ENCODE measurements at regions not wholly inside any gene's neighbourhood (a gene's known extent, or its start where the extent isn't known, plus 50 kb on each side); places are given as distances from the start of the nearest gene placed in this dataset.

- H3K36me3 ChIP-seq (ENCODE audit: insufficient read depth, low read length) = no peaks in the 10 kb centered on the region
- no peaks in the 10 kb centered on the region for H3K27me3 ChIP-seq (ENCODE audit: insufficient read depth, low read length)
- no peaks in the 10 kb centered on the region for H3K9me2 ChIP-seq (ENCODE audit: low read depth, low read length)
- H3K9me3 ChIP-seq (ENCODE audit: low read length) = no peaks in the 10 kb centered on the region
- H3K9ac ChIP-seq (ENCODE audit: low read length) = no peak overlapping the region
- TF ChIP-seq EZH2 (IDR thresholded peaks at IDR 0.05; ENCODE audit: borderline replicate concordance, low read length) = no peak
- TF ChIP-seq, protein P1, sequence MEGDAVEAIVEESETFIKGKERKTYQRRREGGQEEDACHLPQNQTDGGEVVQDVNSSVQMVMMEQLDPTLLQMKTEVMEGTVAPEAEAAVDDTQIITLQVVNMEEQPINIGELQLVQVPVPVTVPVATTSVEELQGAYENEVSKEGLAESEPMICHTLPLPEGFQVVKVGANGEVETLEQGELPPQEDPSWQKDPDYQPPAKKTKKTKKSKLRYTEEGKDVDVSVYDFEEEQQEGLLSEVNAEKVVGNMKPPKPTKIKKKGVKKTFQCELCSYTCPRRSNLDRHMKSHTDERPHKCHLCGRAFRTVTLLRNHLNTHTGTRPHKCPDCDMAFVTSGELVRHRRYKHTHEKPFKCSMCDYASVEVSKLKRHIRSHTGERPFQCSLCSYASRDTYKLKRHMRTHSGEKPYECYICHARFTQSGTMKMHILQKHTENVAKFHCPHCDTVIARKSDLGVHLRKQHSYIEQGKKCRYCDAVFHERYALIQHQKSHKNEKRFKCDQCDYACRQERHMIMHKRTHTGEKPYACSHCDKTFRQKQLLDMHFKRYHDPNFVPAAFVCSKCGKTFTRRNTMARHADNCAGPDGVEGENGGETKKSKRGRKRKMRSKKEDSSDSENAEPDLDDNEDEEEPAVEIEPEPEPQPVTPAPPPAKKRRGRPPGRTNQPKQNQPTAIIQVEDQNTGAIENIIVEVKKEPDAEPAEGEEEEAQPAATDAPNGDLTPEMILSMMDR (IDR thresholded peaks at IDR 0.05; ENCODE audit: low read length) = no peak
- H3K4me2 ChIP-seq (ENCODE audit: low read length) = no peak overlapping the region
- H3K27ac ChIP-seq (ENCODE audit: low read depth, low read length, poor library complexity, severe bottlenecking) = no peak overlapping the region
- no peaks in the 10 kb centered on the region for H3K79me2 ChIP-seq (ENCODE audit: insufficient read depth, low read length)
- H3K4me1 ChIP-seq (ENCODE audit: insufficient read depth, low read length, severe bottlenecking) = no peaks in the 10 kb centered on the region
- no peak overlapping the region for H3K4me3 ChIP-seq (ENCODE audit: low read depth, low read length, poor library complexity, severe bottlenecking)
- H4K20me1 ChIP-seq (ENCODE audit: insufficient read depth, low read length) = no peaks in the 10 kb centered on the region
- H3F3A ChIP-seq (ENCODE audit: insufficient read depth, low read length) = no peaks in the 10 kb centered on the region
- H2AFZ ChIP-seq (ENCODE audit: low read length) = no peak overlapping the region
These were observed 139.0 kb upstream of the NXPH2 start for GRCh38 chr2:138919120-138919747.

GRCh38 chr2:138910427-138910826, 130.2 kb upstream of the NXPH2 start:
- Histone ChIP-seq H3K4me2 (ENCODE audit: low read length) (no peak overlapping the region), H2AFZ (ENCODE audit: low read length) (no peak overlapping the region), H3K4me1 (ENCODE audit: insufficient read depth, low read length, severe bottlenecking) (no peaks in the 10 kb centered on the region), H3F3A (ENCODE audit: insufficient read depth, low read length) (no peaks in the 10 kb centered on the region), H3K9ac (ENCODE audit: low read length) (no peak overlapping the region), H3K9me2 (ENCODE audit: low read depth, low read length) (no peaks in the 10 kb centered on the region), H3K27ac (ENCODE audit: low read depth, low read length, poor library complexity, severe bottlenecking) (no peak overlapping the region), H3K79me2 (ENCODE audit: insufficient read depth, low read length) (no peaks in the 10 kb centered on the region), H3K36me3 (ENCODE audit: insufficient read depth, low read length) (no peaks in the 10 kb centered on the region), H4K20me1 (ENCODE audit: insufficient read depth, low read length) (no peaks in the 10 kb centered on the region), H3K4me3 (ENCODE audit: low read depth, low read length, poor library complexity, severe bottlenecking) (no peak overlapping the region), H3K9me3 (ENCODE audit: low read length) (no peaks in the 10 kb centered on the region), H3K27me3 (ENCODE audit: insufficient read depth, low read length) (no peaks in the 10 kb centered on the region)
- no peak for TF ChIP-seq EZH2 (IDR thresholded peaks at IDR 0.05; ENCODE audit: borderline replicate concordance, low read length)
- TF ChIP-seq, protein P1 (IDR thresholded peaks at IDR 0.05; ENCODE audit: low read length) = no peak

DNA sequence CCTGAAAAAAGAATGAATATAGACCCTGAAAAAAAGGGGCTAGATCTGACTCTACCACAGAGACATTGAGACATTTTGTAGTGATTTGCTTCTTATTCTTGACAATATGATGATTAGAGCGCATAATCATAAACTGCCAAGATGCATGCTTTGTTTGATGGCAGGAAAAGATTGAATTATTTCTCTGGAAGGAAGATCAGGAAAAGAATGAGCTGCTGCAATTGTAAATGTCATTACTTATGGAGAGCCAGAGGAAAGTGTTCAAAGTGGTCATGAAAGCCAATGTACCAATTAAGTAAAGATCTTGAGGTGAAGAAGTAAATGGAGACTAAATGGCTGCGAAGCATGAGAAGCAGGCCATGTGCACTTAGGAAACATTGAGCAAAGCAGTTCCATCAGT, 126.4 kb upstream of the NXPH2 start:
- no peaks in the 10 kb centered on the region for H4K20me1 ChIP-seq (ENCODE audit: insufficient read depth, low read length)
- TF ChIP-seq, protein P1 (IDR thresholded peaks at IDR 0.05; ENCODE audit: low read length) = no peak
- no peak for TF ChIP-seq EZH2 (IDR thresholded peaks at IDR 0.05; ENCODE audit: borderline replicate concordance, low read length)

More for the DNA sequence above, 126.4 kb upstream of the NXPH2 start:
- Histone ChIP-seq H3F3A (ENCODE audit: insufficient read depth, low read length) (no peaks in the 10 kb centered on the region), H3K4me3 (ENCODE audit: low read depth, low read length, poor library complexity, severe bottlenecking) (no peak overlapping the region), H3K4me1 (ENCODE audit: insufficient read depth, low read length, severe bottlenecking) (no peaks in the 10 kb centered on the region), H3K4me2 (ENCODE audit: low read length) (no peak overlapping the region), H3K9me3 (ENCODE audit: low read length) (no peaks in the 10 kb centered on the region), H3K9me2 (ENCODE audit: low read depth, low read length) (no peaks in the 10 kb centered on the region), H3K27ac (ENCODE audit: low read depth, low read length, poor library complexity, severe bottlenecking) (no peak overlapping the region), H3K9ac (ENCODE audit: low read length) (no peak overlapping the region), H3K27me3 (ENCODE audit: insufficient read depth, low read length) (no peaks in the 10 kb centered on the region), H2AFZ (ENCODE audit: low read length) (no peak overlapping the region), H3K79me2 (ENCODE audit: insufficient read depth, low read length) (no peaks in the 10 kb centered on the region), H3K36me3 (ENCODE audit: insufficient read depth, low read length) (no peaks in the 10 kb centered on the region)

Data from OCI-LY1 (cell line).